OCI-LY7 (cell line): ENCODE measurements at regions not wholly inside any gene's neighbourhood (a gene's known extent, or its start where the extent isn't known, plus 50 kb on each side); places are given as distances from the start of the nearest gene placed in this dataset.

Source experiments
- EZH2phosphoT487 ChIP-seq: fragments of 200-600 bp; sonication (generic); IDR thresholded peaks from 2 replicates; pipeline ENCODE4 v1.6.1; 2018; ENCODE audit warnings: low read depth, borderline replicate concordance, mild to moderate bottlenecking, mixed run types, antibody characterized with exemption, low read length, moderate library complexity, mixed read lengths
- TF ChIP-seq, protein P1 (sequence below): fragments of 200-600 bp; sonication (generic); conservative IDR thresholded peaks from 2 replicates; pipeline ENCODE4 v1.5.1; 2014; ENCODE audit warnings: mild to moderate bottlenecking, antibody characterized with exemption, low read length, moderate library complexity, mixed read lengths

GRCh38 chr1:229788004-229788403 is 162.0 kb downstream of the URB2 start:
- TF ChIP-seq, protein P1, sequence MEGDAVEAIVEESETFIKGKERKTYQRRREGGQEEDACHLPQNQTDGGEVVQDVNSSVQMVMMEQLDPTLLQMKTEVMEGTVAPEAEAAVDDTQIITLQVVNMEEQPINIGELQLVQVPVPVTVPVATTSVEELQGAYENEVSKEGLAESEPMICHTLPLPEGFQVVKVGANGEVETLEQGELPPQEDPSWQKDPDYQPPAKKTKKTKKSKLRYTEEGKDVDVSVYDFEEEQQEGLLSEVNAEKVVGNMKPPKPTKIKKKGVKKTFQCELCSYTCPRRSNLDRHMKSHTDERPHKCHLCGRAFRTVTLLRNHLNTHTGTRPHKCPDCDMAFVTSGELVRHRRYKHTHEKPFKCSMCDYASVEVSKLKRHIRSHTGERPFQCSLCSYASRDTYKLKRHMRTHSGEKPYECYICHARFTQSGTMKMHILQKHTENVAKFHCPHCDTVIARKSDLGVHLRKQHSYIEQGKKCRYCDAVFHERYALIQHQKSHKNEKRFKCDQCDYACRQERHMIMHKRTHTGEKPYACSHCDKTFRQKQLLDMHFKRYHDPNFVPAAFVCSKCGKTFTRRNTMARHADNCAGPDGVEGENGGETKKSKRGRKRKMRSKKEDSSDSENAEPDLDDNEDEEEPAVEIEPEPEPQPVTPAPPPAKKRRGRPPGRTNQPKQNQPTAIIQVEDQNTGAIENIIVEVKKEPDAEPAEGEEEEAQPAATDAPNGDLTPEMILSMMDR, result no peak
- no peak for TF ChIP-seq EZH2phosphoT487
